K562 (cell line): ENCODE measurements at regions not wholly inside any gene's neighbourhood (a gene's known extent, or its start where the extent isn't known, plus 50 kb on each side); places are given as distances from the start of the nearest gene placed in this dataset.

Experiments used
- ATAC-seq: fragments of 200-7000 bp; cut with Tn5 transposase; 3 replicates; pipeline ENCODE4 v1.9.1; 2020; ENCODE audit warnings: moderate library complexity
- BruUV-seq: library from RNA; stranded (reverse); fragments of 400-500 nt; replicated peaks from 2 replicates; lab custom pipeline; 2021; lab: Mats Ljungman, UMichigan
- CTCF ChIA-PET: fragments of 300-600 bp; formaldehyde crosslinking; extraction: SDS; loops from one replicate; lab custom pipeline; 2021; ENCODE audit warnings: low intra/inter-chr PET ratio; lab: Yijun Ruan, JAX
- POLR2A ChIA-PET: fragments of 300-600, 350-650 bp; sonication (Branson Sonifier 250); formaldehyde crosslinking; extraction: SDS; loops from one replicate; lab custom pipeline; 2021; ENCODE audit warnings: antibody characterized with exemption, inconsistent platforms; lab: Yijun Ruan, JAX
- DNase-seq, 4 experiments: peaks; one replicate each; pipeline versions ENCODE4 v3.0.0 to v3.0.0-alpha.2; 2011 to 2018; ENCODE audit warnings: low spot score in 3 of 4, mixed read lengths in 3 of 4; ENCODE audit errors: extremely low read depth in 1 of 4
- FAIRE-seq: peaks from 2 replicates; lab custom pipeline; 2011; peaks lifted over from hg19 to GRCh38; lab: Jason Lieb, UNC
- H2AFZ ChIP-seq: 2 replicates; pipeline ENCODE4 v1.6.0; 2011; ENCODE audit warnings: low read depth, low read length, control low read depth, inconsistent platforms
- H3K27ac ChIP-seq: fragments of 200-600 bp; 3 replicates; pipeline ENCODE4 v1.8.0; 2011; ENCODE audit warnings: low read depth, mild to moderate bottlenecking, control low read depth, inconsistent platforms, low read length, moderate library complexity, mixed read lengths; ENCODE audit errors: extremely low read depth
- H3K27me3 ChIP-seq, 2 experiments: fragments of 300-600 bp in 1 of 2; 2 replicates in 1 of 2; 3 replicates in 1 of 2; pipeline versions ENCODE4 v1.6.0 to v1.8.0; 2011; ENCODE audit warnings: inconsistent platforms in 2 of 2, low read length in 2 of 2, mild to moderate bottlenecking in 1 of 2, mixed read lengths in 1 of 2, moderate library complexity in 1 of 2; ENCODE audit not compliant: control insufficient read depth in 2 of 2, insufficient read depth in 2 of 2
- H3K36me3 ChIP-seq: fragments of 300-600 bp; 3 replicates; pipeline ENCODE4 v1.8.0; 2011; ENCODE audit warnings: mild to moderate bottlenecking, low read length, inconsistent platforms; ENCODE audit not compliant: control insufficient read depth, insufficient read depth
- H3K4me1 ChIP-seq, 2 experiments: fragments of 200-600 bp in 1 of 2; replicated peaks in 1 of 2; 2 replicates in 1 of 2; 3 replicates in 1 of 2; pipeline versions ENCODE4 v1.5.1 to v1.8.0; 2011; ENCODE audit warnings: inconsistent platforms in 2 of 2, low read length in 2 of 2, mild to moderate bottlenecking in 1 of 2, mixed read lengths in 1 of 2, moderate library complexity in 1 of 2; ENCODE audit not compliant: control insufficient read depth in 2 of 2, insufficient read depth in 2 of 2
- H3K4me2 ChIP-seq: 2 replicates; pipeline ENCODE4 v1.6.1; 2011; ENCODE audit warnings: low read length, control low read depth, inconsistent platforms, mixed read lengths; ENCODE audit not compliant: insufficient read depth
- H3K4me3 ChIP-seq: fragments of 200-600 bp; sonication (generic), shearing (Covaris generic); 2 replicates; pipeline ENCODE4 v1.5.1; 2016; ENCODE audit warnings: control low read depth, inconsistent platforms
- H3K79me2 ChIP-seq: fragments of 200-600 bp; 3 replicates; pipeline ENCODE4 v1.8.0; 2011; ENCODE audit warnings: low read length, inconsistent platforms; ENCODE audit not compliant: control insufficient read depth, insufficient read depth
- H3K9ac ChIP-seq, 2 experiments: 2 replicates each; pipeline versions ENCODE4 v1.6.0 to v1.6.1; 2011; ENCODE audit warnings: low read depth in 2 of 2, low read length in 2 of 2, control low read depth in 1 of 2, inconsistent platforms in 1 of 2, mild to moderate bottlenecking in 1 of 2, mixed read lengths in 1 of 2; ENCODE audit not compliant: insufficient read depth in 1 of 2
- H3K9me1 ChIP-seq: one replicate; pipeline ENCODE4 v1.6.0; 2011; ENCODE audit warnings: inconsistent platforms, mild to moderate bottlenecking, low read length, moderate library complexity; ENCODE audit not compliant: control insufficient read depth, insufficient read depth
- H3K9me3 ChIP-seq: replicated peaks from 2 replicates; pipeline ENCODE4 v1.5.1; 2011; ENCODE audit warnings: low read depth, low read length, inconsistent platforms; ENCODE audit not compliant: control insufficient read depth, insufficient read depth
- H4K20me1 ChIP-seq: replicated peaks from 2 replicates; pipeline ENCODE4 v1.6.1; 2011; ENCODE audit warnings: low read length, inconsistent platforms, mixed read lengths; ENCODE audit not compliant: control insufficient read depth, insufficient read depth
- ARID4B ChIP-seq: sonication (generic); formaldehyde crosslinking; IDR thresholded peaks from 2 replicates; pipeline ENCODE4 v1.8.0; 2022; ENCODE audit warnings: mild to moderate bottlenecking, missing genetic modification reagents
- ETV6 ChIP-seq, 3 experiments: fragments of 150-350 bp in 1 of 3; sonication (generic) in 1 of 3; formaldehyde crosslinking in 1 of 3; IDR thresholded peaks; 2 replicates each; pipeline versions ENCODE4 v1.6.1 to v1.8.0; 2014 to 2022; ENCODE audit warnings: borderline replicate concordance in 2 of 3, low read depth in 2 of 3, antibody characterized with exemption in 1 of 3, low read length in 1 of 3, mild to moderate bottlenecking in 1 of 3, missing genetic modification reagents in 1 of 3
- GABPB1 ChIP-seq: sonication (generic); formaldehyde crosslinking; IDR thresholded peaks from 2 replicates; pipeline ENCODE4 v1.8.0; 2022; ENCODE audit warnings: mild to moderate bottlenecking, missing genetic modification reagents
- GATAD2B ChIP-seq: fragments of 450-650 bp; IDR thresholded peaks from 2 replicates; pipeline ENCODE4 v1.6.1; 2017; ENCODE audit warnings: mild to moderate bottlenecking, borderline replicate concordance
- NFRKB ChIP-seq: fragments of 450-650 bp; IDR thresholded peaks from 2 replicates; pipeline ENCODE4 v1.6.1; 2016; ENCODE audit warnings: low read depth
- POLR2AphosphoS5 ChIP-seq: IDR thresholded peaks from 2 replicates; pipeline ENCODE4 v1.6.1; 2011; ENCODE audit warnings: mild to moderate bottlenecking, low read depth, low read length, moderate library complexity; ENCODE audit not compliant: control insufficient read depth, insufficient read depth
- in situ Hi-C: fragments of 300-500 bp; cut with MboI; formaldehyde crosslinking; loops from 4 replicates; pipeline ENCODE4 v1.15.0; 2018; ENCODE audit warnings: inconsistent platforms, mixed read lengths
- intact Hi-C: fragments of 100-400 bp; cut with micrococcal nuclease; formaldehyde crosslinking; loops from 2 replicates; pipeline ENCODE4 v1.14.2; 2022
- TF ChIP-seq, protein P1 (sequence below): IDR thresholded peaks from 3 replicates; pipeline ENCODE4 v1.6.1; 2011; ENCODE audit warnings: borderline replicate concordance, mild to moderate bottlenecking, moderate library complexity; ENCODE audit not compliant: insufficient read length; ENCODE audit errors: extremely low read depth
- TF ChIP-seq, protein P2 (sequence below): sonication (generic); formaldehyde crosslinking; IDR thresholded peaks from 2 replicates; pipeline ENCODE4 v1.8.0; 2022; ENCODE audit warnings: missing genetic modification reagents, mild to moderate bottlenecking, borderline replicate concordance

DNA sequence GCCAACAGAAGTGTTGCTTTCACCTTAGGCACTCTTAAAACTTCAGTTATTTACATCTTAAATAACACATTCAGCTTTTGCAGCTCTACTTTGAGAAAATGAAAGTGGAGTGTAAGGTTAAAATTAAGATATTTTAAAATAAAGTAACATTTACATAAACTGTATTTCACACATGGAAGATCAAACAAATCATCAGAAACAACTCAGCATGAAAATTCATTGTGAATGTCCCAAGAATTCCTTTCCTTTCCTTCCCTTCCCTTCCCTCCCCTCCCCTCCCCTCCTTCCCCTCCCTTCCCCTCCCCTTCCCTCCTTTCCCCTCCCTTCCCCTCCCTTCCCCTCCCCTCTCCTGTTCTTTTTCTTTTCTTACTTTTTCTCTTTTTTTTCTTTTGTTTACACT, 238.0 kb upstream of the DOK6 start:
- ChIA-PET CTCF (no interaction called here), POLR2A (interaction anchor here (0.6 kb wide), 1 partner anchor 94 kb away, joined by 4 read pairs; no protein-coding TSS in a partner anchor)
- ATAC-seq: no peak
- BruUV-seq: no TSS peak
- in situ Hi-C loops: no loop called here
- Histone ChIP-seq H4K20me1 (no peaks in the 10 kb centered on the region), H2AFZ (no peak overlapping the region), H3K79me2 (no peaks in the 10 kb centered on the region), H3K9me1 (no peaks in the 10 kb centered on the region)
- TF ChIP-seq, protein P1, sequence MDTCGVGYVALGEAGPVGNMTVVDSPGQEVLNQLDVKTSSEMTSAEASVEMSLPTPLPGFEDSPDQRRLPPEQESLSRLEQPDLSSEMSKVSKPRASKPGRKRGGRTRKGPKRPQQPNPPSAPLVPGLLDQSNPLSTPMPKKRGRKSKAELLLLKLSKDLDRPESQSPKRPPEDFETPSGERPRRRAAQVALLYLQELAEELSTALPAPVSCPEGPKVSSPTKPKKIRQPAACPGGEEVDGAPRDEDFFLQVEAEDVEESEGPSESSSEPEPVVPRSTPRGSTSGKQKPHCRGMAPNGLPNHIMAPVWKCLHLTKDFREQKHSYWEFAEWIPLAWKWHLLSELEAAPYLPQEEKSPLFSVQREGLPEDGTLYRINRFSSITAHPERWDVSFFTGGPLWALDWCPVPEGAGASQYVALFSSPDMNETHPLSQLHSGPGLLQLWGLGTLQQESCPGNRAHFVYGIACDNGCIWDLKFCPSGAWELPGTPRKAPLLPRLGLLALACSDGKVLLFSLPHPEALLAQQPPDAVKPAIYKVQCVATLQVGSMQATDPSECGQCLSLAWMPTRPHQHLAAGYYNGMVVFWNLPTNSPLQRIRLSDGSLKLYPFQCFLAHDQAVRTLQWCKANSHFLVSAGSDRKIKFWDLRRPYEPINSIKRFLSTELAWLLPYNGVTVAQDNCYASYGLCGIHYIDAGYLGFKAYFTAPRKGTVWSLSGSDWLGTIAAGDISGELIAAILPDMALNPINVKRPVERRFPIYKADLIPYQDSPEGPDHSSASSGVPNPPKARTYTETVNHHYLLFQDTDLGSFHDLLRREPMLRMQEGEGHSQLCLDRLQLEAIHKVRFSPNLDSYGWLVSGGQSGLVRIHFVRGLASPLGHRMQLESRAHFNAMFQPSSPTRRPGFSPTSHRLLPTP: no peak
- TF ChIP-seq NFRKB: no peak
- no peak for TF ChIP-seq GATAD2B
- no peak for TF ChIP-seq POLR2AphosphoS5
- no peak for TF ChIP-seq ARID4B
- no peak for TF ChIP-seq ETV6 (IDR thresholded peaks at IDR 0.05; ENCODE audit: borderline replicate concordance in 1 of 2, low read depth in 2 of 2, low read length in 1 of 2)
- TF ChIP-seq ETV6 (CRISPR knock-in tag; IDR thresholded peaks at IDR 0.05; ENCODE audit: borderline replicate concordance): no peak
- TF ChIP-seq, protein P2, sequence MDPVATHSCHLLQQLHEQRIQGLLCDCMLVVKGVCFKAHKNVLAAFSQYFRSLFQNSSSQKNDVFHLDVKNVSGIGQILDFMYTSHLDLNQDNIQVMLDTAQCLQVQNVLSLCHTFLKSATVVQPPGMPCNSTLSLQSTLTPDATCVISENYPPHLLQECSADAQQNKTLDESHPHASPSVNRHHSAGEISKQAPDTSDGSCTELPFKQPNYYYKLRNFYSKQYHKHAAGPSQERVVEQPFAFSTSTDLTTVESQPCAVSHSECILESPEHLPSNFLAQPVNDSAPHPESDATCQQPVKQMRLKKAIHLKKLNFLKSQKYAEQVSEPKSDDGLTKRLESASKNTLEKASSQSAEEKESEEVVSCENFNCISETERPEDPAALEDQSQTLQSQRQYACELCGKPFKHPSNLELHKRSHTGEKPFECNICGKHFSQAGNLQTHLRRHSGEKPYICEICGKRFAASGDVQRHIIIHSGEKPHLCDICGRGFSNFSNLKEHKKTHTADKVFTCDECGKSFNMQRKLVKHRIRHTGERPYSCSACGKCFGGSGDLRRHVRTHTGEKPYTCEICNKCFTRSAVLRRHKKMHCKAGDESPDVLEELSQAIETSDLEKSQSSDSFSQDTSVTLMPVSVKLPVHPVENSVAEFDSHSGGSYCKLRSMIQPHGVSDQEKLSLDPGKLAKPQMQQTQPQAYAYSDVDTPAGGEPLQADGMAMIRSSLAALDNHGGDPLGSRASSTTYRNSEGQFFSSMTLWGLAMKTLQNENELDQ (CRISPR knock-in tag): no peak
- TF ChIP-seq GABPB1 (CRISPR knock-in tag): no peak
- TF ChIP-seq, all 486 proteins: peak for 0
- Histone ChIP-seq H3K4me2 (no peak overlapping the region), H3K27ac (no peak overlapping the region), H3K27me3 (no peaks in the 10 kb centered on the region), H3K4me3 (no peak overlapping the region), H3K9ac (no peak overlapping the region), H3K36me3 (no peaks in the 10 kb centered on the region), H3K4me1 (no peaks in the 10 kb centered on the region), H3K9me3 (no peaks in the 10 kb centered on the region)
- DNase-seq (no peak), FAIRE-seq (no peak)
- intact Hi-C loops: no loop called here
